AG10803 (cell line): ENCODE measurements at regions not wholly inside any gene's neighbourhood (a gene's known extent, or its start where the extent isn't known, plus 50 kb on each side); places are given as distances from the start of the nearest gene placed in this dataset.

Source experiments
- DNase-seq: peaks from one replicate; pipeline ENCODE4 v3.0.0; 2010; ENCODE audit warnings: low read depth
- H3K4me3 ChIP-seq: 2 replicates; pipeline ENCODE4 v1.5.1; 2011; ENCODE audit warnings: mild to moderate bottlenecking, low read length, control low read depth
- CTCF ChIP-seq: conservative IDR thresholded peaks from 2 replicates; pipeline ENCODE4 v1.5.1; 2011; ENCODE audit warnings: mild to moderate bottlenecking, low read length, control low read depth, inconsistent platforms

- TF ChIP-seq CTCF = no peak
- DNase-seq = no peak
- H3K4me3 ChIP-seq = no peak overlapping the region
Observed at GRCh38 chr3:106381286-106381938, 512.6 kb upstream of the CBLB start.

GRCh38 chr3:106381939-106382335 lies 513.1 kb upstream of the CBLB start:
- peak; percentile 14 for DNase-seq

GRCh38 chr3:106386050-106386449 lies 517.2 kb upstream of the CBLB start:
- no peak for TF ChIP-seq CTCF
- no peak overlapping the region for H3K4me3 ChIP-seq
- DNase-seq = no peak

More at GRCh38 chr3:106381939-106382335, 513.1 kb upstream of the CBLB start:
- no peak overlapping the region for H3K4me3 ChIP-seq
- TF ChIP-seq CTCF = no peak

- DNase-seq = peak; percentile 63
- no peak for TF ChIP-seq CTCF
- no peak overlapping the region for H3K4me3 ChIP-seq
Observed at GRCh38 chr3:106392915-106393314, 524.1 kb upstream of the CBLB start.

- no peak for DNase-seq
- H3K4me3 ChIP-seq = no peak overlapping the region
- no peak for TF ChIP-seq CTCF
Observed at GRCh38 chr3:106397006-106397405, 528.2 kb upstream of the CBLB start.

GRCh38 chr3:106398891-106399600 lies 530.2 kb upstream of the CBLB start:
- peak; percentile 11 for DNase-seq
- TF ChIP-seq CTCF = no peak
- no peak overlapping the region for H3K4me3 ChIP-seq

- TF ChIP-seq CTCF = no peak
- H3K4me3 ChIP-seq = no peak overlapping the region
- DNase-seq = no peak
Observed at GRCh38 chr3:106399761-106400160, 530.9 kb upstream of the CBLB start.
